ENCODE measurements at regions not wholly inside any gene's neighbourhood (a gene's known extent, or its start where the extent isn't known, plus 50 kb on each side); places are given as distances from the start of the nearest gene placed in this dataset.

DNA sequence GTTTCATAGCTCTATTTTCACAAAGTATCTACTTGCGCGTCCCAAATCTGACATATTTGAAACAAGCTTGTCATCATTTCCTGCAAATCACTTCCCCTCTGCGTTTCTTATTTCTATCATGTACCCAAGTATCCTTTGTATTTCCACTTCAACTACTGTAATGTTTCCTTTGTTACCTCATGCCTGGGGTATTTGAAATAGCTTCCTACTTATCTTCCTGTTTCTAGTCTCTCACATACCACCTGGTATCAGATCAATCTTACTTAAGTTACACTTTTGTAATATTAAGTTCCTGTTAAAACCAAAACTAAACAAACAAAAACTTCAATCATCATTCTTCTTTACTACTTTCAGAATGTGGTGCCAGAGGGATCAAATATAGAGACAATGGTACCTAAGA lies 93.6 kb upstream of the SMAD1 start:
- no peaks in the 10 kb centered on the region for H3K27me3 ChIP-seq
- peaks cover 0 to 3% of the 10 kb centered on the region in 2 donors for H3K9me3 ChIP-seq
- no peak for DNase-seq
- no peak overlapping the region for H3K4me3 ChIP-seq
- TF ChIP-seq EP300 (IDR thresholded peaks at IDR 0.05), result no peak
- TF ChIP-seq, protein P1, sequence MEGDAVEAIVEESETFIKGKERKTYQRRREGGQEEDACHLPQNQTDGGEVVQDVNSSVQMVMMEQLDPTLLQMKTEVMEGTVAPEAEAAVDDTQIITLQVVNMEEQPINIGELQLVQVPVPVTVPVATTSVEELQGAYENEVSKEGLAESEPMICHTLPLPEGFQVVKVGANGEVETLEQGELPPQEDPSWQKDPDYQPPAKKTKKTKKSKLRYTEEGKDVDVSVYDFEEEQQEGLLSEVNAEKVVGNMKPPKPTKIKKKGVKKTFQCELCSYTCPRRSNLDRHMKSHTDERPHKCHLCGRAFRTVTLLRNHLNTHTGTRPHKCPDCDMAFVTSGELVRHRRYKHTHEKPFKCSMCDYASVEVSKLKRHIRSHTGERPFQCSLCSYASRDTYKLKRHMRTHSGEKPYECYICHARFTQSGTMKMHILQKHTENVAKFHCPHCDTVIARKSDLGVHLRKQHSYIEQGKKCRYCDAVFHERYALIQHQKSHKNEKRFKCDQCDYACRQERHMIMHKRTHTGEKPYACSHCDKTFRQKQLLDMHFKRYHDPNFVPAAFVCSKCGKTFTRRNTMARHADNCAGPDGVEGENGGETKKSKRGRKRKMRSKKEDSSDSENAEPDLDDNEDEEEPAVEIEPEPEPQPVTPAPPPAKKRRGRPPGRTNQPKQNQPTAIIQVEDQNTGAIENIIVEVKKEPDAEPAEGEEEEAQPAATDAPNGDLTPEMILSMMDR (IDR thresholded peaks at IDR 0.05), result no peak
- no peak for TF ChIP-seq POLR2A (IDR thresholded peaks at IDR 0.05)
- 32 to 95% (median 58%) methylated on average over 3 of the region's 3 CpGs for WGBS, 3 donors
- no peaks in the 10 kb centered on the region for H3K4me1 ChIP-seq (ENCODE audit: insufficient read depth)
- intact Hi-C loops (cut with DNase I), result no loop called here
- no peaks in the 10 kb centered on the region for H3K36me3 ChIP-seq
- no peak overlapping the region for H3K27ac ChIP-seq

DNA sequence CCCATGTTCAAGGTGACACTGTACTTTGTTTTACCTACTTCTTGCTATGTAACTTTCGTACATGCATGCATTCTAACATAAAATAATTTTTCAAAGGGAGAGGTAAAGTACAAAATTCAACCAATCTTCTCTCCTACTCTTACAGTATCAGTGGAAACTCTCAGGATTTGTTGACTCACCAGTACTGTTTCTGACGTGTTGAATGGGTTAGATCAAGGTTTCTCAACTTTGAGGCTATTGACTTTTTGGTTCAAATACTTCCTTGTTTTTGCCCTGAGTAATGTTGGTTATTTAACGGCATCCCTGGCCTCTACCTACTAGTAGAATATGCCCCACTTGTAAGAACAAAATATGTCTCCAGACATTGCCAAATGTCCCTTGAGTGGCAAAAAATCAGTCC lies 94.6 kb upstream of the SMAD1 start:
- no peak overlapping the region for H3K4me3 ChIP-seq
- H3K27ac ChIP-seq, result no peak overlapping the region
- intact Hi-C loops (cut with DNase I), result no loop called here
- no peaks in the 10 kb centered on the region for H3K27me3 ChIP-seq
- H3K9me3 ChIP-seq, result peaks cover 0 to 3% of the 10 kb centered on the region in 2 donors
- TF ChIP-seq, protein P1 (IDR thresholded peaks at IDR 0.05), result no peak
- TF ChIP-seq EP300 (IDR thresholded peaks at IDR 0.05) (no peak), POLR2A (IDR thresholded peaks at IDR 0.05) (no peak)
- H3K36me3 ChIP-seq, result no peaks in the 10 kb centered on the region
- H3K4me1 ChIP-seq (ENCODE audit: insufficient read depth), result no peaks in the 10 kb centered on the region
- WGBS, 3 donors, result 76 to 83% (median 77%) methylated on average over 3 of the region's 3 CpGs
- DNase-seq, result no peak

DNA sequence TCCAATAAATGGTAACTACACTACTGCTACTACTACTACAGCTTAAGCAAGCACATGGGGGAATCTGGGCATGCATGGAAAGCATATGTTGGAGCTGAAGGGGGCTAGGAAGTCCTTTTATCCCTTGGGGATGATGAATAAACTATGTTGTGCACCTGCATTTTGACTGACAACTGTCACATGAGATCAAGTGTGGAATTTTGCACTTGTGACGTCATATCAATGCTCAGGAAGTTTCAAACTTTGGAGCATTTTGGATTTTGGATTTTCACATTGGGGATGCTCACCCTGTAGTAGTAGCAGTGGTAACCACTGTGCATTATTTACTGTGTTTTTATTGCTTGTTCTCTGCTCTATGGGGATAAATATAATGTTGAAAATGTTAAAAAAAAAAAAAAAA lies 100.5 kb upstream of the SMAD1 start:
- Histone ChIP-seq H3K9me3 (peaks cover 0 to 3% of the 10 kb centered on the region in 2 donors), H3K36me3 (no peaks in the 10 kb centered on the region), H3K4me3 (no peak overlapping the region), H3K27me3 (no peaks in the 10 kb centered on the region), H3K27ac (no peak overlapping the region), H3K4me1 (ENCODE audit: insufficient read depth) (no peaks in the 10 kb centered on the region)
- intact Hi-C loops (cut with DNase I), result no loop called here
- TF ChIP-seq, protein P1 (IDR thresholded peaks at IDR 0.05), result no peak
- TF ChIP-seq EP300 (IDR thresholded peaks at IDR 0.05), result no peak
- no peak for TF ChIP-seq POLR2A (IDR thresholded peaks at IDR 0.05)
- 67 to 89% (median 72%) methylated on average over 1 of the region's 1 CpG for WGBS, 3 donors
- DNase-seq, result no peak

DNA sequence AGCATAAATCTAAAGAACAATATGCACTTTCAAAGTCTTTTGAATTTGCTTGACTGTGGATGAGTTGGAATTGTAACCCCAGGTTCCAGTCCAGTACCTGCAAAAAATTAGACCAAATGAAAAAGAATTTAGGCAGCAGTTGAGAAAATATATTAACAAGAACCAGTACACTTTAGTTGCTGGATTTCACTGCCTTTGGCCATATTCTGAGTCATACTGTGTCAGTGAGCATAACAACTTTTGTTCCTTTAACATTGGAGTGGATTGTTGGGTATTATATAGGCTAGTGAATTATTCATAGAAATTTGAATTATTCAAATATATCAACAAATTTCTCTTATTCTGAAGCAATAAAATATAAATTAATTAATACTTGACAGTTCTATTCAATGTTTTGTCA lies 101.5 kb upstream of the SMAD1 start:
- no peak overlapping the region for H3K27ac ChIP-seq
- no peaks in the 10 kb centered on the region for H3K9me3 ChIP-seq
- H3K27me3 ChIP-seq, result no peaks in the 10 kb centered on the region
- no peaks in the 10 kb centered on the region for H3K4me1 ChIP-seq (ENCODE audit: insufficient read depth)
- no peak overlapping the region for H3K4me3 ChIP-seq
- DNase-seq, result no peak
- no peaks in the 10 kb centered on the region for H3K36me3 ChIP-seq
- TF ChIP-seq POLR2A (IDR thresholded peaks at IDR 0.05), result no peak
- TF ChIP-seq, protein P1 (IDR thresholded peaks at IDR 0.05), result no peak
- TF ChIP-seq EP300 (IDR thresholded peaks at IDR 0.05), result no peak
- intact Hi-C loops (cut with DNase I), result no loop called here

DNA sequence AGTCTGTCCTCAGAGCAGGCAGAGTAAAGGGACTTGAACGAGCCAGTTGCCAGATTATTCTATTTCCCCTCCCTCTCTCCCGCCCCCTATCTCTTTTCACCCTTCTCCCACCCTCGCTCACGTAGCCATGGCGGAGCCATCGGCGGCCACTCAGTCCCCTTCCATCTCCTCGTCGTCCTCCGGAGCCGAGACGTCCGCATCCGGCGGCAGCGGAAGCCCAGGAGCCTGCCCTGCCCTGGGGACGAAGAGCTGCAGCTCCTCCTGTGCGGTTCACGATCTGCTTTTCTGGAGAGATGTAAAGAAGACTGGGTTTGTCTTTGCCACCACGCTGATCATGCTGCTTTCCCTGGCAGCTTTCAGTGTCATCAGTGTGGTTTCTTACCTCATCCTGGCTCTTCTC lies 106.2 kb upstream of the SMAD1 start:
- no peak for TF ChIP-seq EP300 (IDR thresholded peaks at IDR 0.05)
- TF ChIP-seq, protein P1 (IDR thresholded peaks at IDR 0.05), result no peak
- no peak for TF ChIP-seq POLR2A (IDR thresholded peaks at IDR 0.05)
- H3K9me3 ChIP-seq, result no peaks in the 10 kb centered on the region
- no peak overlapping the region for H3K4me3 ChIP-seq
- no peaks in the 10 kb centered on the region for H3K27me3 ChIP-seq
- no peaks in the 10 kb centered on the region for H3K4me1 ChIP-seq (ENCODE audit: insufficient read depth)
- intact Hi-C loops (cut with DNase I), result no loop called here
- WGBS, 3 donors, result 92 to 96% (median 94%) methylated on average over 20 of the region's 20 CpGs
- peak in 1 of 5 donors; percentile 10 for DNase-seq
- H3K36me3 ChIP-seq, result no peaks in the 10 kb centered on the region
- H3K27ac ChIP-seq, result no peak overlapping the region

Measured in ovary (tissue), 7 donors.